Left renal cortex interstitium (tissue), 4 donors: ENCODE measurements at regions not wholly inside any gene's neighbourhood (a gene's known extent, or its start where the extent isn't known, plus 50 kb on each side); places are given as distances from the start of the nearest gene placed in this dataset.

ENCODE experiments used
- DNase-seq, 4 donors: peaks; one replicate each; pipeline ENCODE4 v3.0.0-alpha.2; 2013; ENCODE audit warnings: low read depth in 4 of 4, low spot score in 2 of 4, missing footprints in 1 of 4

DNA sequence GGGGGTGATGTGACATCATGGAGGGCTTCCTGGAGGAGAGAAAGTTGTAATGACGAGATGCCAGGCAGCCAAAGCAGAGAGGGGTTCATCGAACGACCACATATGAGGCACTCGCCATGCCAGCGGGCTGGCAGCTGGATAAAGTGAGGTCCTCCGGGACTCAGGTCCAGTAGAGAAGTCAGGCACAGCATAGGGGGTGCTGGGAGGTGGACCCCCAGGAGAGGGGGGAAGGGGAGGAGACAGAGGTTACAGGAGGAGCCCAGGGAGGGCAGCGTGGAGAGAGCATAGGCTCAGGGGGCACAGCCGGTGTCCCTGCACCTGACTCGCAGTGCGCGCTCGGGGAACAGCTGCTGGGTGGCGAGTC, 174.7 kb downstream of the BMP7 start:
- DNase-seq: no peak

GRCh38 chr20:57092112-57092899, 174.1 kb downstream of the BMP7 start:
- no peak for DNase-seq

- DNase-seq: no peak
Observed at GRCh38 chr20:57092900-57093530, 173.4 kb downstream of the BMP7 start.

GRCh38 chr20:57093766-57094165, 172.7 kb downstream of the BMP7 start:
- no peak for DNase-seq

DNA sequence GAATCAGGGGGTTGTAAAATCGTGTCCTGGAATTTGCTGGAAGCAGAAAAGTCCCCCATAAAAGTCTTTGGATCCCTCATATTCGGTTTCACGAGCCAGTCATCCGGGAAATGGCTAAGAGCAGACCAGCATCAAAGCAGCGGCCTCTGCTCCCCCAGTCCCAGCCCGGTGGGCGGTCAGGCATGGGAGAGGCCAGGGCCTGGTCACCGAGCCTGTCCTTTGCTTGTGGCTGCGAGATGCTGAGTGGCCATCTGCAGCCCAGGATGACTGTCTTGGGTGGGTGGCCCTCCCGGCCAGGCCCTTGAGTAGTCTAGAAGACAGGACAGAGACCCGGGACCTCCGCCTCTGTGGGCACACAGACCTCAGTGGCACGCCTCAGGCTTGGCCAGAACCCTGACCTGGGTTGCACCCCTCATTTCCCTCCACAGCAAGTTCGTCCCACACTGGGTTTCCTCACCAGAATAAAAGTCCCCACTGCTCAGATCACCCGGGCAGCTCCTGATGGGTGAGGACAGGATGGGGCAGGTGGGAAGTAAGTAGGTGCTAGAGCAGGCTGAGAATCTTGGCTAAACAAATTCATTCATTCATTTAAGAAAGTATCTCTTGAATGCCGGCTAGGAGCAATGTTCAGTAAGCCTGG, 172.1 kb downstream of the BMP7 start:
- no peak for DNase-seq

- DNase-seq: no peak
Observed at GRCh38 chr20:57094991-57095390, 171.4 kb downstream of the BMP7 start.

DNA sequence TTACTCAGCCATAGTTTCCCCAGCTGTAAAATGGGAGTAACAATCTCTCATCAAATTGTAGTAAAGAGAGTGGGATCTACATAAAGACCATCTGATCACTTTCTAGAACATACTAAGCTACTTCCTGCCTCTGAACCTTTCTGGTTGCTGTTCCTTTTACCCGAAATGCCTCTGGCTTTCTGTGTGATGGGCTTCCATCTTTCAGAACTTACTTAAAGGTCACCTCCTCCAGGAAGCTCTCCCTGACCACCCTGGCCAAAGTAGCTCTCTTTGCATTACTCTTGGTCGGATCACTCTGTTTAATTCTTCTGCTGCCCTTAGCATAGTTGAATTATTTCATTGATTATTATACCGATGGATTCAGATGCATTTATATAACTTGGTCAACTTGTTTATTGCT, 171.0 kb downstream of the BMP7 start:
- DNase-seq: no peak

DNA sequence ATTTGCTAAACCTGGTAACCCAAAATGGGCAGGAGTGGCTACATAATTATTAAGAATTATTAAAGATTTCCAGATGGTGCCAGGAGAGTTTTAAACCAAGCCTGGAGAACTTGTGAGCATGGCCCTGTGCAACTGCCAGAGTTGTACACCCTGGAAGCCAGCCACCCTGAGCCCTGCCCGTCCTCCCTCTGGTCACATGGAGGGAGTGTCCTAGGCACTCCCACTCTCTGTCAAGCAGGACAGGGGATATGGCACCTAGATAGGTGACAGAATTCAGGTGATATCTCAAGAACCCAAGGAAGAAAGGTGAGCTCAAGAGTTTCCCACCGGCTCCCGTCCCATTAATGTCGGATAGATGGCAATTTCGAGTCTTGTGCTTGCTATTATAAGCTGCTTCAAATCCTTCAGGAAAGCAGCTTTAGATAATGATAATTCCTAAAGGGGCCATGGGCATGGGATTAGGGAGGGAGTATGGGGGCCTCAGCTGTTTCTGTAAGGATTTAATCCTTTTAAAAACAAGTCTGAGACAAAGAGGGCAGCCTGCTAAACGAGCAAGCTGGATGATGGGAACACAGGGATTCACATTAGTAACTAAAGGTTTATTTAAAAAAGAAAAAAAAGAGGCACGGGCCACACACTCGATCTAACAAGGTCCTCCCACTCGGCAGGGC, 169.1 kb downstream of the BMP7 start:
- no peak for DNase-seq

- DNase-seq: no peak
Observed at GRCh38 chr20:57102160-57102559, 164.3 kb downstream of the BMP7 start.

GRCh38 chr20:57102566-57102965, 163.9 kb downstream of the BMP7 start:
- no peak for DNase-seq

GRCh38 chr20:57103146-57103800, 163.2 kb downstream of the BMP7 start:
- DNase-seq: no peak

GRCh38 chr20:57104113-57104512, 162.3 kb downstream of the BMP7 start:
- DNase-seq: no peak

DNA sequence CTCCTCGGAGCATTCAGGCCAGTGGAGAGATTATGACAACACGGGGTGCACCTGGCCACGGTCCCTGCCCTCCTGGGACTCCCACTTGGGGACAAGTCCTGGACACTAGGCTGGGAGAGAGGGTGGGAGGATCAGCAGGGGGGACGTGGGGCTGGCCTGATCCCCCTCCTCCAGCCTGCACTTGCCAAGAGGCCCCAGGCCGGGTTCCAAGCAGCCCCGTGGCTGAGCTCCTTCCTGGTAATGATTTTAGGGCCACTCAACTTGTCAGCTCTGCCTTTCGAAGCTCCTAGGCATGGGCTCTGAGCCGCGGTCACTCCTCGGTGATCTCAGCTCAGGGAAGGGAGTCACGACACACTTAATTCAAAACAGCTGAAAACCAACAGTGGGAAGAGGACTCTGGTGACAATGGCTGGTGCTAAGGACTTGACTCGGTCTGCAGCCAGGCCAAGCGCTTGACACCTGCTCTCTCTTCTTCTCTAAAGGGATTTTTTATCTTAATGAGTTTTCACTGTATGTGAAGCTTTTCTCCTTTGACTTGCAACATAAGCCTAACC, 161.7 kb downstream of the BMP7 start:
- no peak for DNase-seq

DNA sequence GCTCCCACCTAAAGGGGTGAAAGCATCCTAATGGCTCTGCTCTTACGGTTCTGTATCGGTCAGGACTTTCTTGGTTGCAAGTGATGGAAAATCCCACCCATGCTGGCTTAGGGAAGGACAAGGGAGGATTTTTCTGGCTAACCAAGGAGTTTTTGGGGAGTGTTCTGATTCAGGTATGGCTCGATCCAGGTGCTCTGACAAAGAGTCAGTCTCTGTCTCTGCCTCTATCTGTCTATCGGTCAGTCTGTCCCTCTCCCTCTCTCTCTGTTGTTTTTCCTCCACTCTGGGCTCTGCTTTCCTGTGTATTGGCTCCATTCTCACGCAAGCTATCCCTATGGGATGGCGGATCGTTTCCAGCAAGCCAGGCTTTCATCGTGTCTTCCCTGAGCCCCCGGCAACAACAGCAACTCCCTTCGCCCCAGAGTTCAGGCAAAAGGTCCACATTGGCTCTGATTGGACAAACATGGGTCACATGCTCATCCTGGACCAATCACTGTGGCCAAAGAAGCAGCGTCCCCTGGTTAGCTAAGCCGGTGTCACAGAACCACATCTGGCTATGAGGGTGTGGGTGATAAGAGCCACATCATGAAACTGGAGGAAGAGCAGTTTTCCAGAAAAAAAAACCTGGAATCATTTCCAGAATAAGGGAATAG, 160.3 kb downstream of the BMP7 start:
- DNase-seq: no peak

DNA sequence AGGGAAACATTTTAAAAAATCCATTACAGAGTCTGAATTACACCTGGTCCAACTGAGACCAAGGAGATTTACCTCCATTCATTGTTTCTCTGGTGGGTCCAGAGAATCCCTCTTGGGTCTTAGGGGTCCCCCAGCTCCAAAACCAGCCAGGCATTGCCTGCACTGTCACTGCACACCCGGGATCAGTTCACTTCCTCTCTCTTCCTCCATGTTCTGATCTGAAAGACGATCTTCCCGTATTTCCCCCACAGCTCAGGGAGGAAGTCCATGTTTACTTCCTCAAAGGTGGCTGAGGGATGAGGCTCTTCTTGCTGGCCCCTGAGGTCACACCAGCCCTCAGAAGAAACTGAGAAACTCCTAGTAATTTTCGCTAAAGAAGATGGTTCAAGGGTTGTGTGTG, 159.7 kb downstream of the BMP7 start:
- no peak for DNase-seq

GRCh38 chr20:57107208-57107607, 159.2 kb downstream of the BMP7 start:
- no peak for DNase-seq

DNA sequence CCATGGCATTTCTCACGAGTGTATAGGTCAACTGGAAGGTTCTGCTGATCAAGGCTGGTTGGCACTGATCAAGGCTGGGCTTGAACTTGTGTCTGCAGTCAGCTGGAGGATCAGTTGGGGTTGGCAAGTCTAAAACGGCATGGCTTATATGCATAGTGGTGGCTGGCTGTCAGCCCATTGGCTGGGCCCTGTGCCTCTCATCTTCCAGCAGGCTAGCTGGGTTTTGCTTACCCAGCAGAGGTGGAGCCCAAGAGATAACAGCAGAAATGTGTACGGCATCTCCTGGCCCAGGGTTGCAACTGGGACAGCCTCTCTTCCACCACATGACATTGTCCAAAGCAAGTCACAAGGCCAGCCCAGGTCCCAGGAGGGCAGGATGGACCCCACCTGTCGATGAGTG, 158.2 kb downstream of the BMP7 start:
- no peak for DNase-seq

DNA sequence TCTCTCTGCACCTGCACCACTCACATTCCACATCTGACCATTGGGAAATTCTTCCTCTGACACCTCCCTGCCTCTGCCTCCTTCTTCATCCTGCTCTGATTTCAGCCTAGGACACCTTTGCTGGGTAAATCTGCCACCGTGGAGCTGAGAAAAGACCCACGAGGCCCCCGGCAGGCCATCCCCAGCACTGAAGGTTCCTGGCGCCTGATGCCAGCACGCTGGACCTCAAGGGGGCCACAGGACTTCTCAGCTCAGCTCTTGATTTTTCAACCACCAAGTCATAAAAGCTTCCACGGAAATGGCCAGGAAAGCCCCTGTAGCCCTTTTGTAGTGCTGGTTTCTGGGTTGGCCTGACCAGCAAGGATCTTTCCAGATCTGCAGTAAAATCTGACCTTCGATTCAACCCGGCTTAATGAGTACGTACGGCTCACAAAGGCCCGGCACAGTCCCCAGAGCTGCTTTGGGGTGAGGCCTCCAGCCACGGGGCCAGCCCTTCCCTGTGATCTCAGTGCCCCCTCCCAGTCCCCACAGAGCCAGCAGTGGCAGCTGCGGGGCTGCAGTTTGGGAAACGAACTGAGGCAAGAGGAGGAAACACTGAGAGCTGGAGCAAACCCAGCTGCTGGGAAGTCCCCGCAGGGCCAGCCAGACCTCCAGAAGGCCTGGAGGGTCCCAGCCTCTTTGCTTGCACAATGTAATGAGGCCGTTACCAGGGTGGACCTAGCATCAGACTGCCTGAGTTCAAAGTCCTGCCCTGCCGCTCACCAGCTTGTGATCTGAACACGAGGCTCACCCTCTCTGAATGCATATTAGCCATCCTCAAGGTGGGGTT, 157.5 kb downstream of the BMP7 start:
- no peak for DNase-seq

DNA sequence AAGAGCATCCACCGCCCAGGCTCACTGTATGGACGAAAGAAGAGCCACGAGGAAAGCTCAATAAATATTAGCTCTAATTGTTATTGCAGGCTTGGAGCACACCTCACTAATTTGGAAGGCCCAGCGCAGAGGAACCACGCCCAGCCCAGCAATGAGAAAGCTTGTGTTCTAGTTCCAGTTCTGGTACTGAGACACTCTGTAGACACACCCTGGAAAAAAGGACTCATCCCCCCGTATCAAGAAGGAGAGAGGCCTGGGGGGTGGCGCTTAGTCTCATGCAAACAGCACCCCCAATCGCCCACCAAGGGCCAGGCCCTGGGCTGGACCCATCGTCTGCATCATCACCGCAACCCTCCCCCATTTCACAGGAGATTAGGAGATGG, 156.9 kb downstream of the BMP7 start:
- no peak for DNase-seq
